ENCODE measurements at regions not wholly inside any gene's neighbourhood (a gene's known extent, or its start where the extent isn't known, plus 50 kb on each side); places are given as distances from the start of the nearest gene placed in this dataset.

GRCh38 chr6:21772884-21773575 lies 179.5 kb downstream of the SOX4 start:
- TF ChIP-seq CEBPB (IDR thresholded peaks at IDR 0.05): no peak
- TF ChIP-seq TEAD4 (IDR thresholded peaks at IDR 0.05): no peak
- no peak for TF ChIP-seq EP300 (IDR thresholded peaks at IDR 0.05; ENCODE audit: borderline replicate concordance)
- TF ChIP-seq TAF1 (IDR thresholded peaks at IDR 0.05; ENCODE audit: low read depth): no peak
- TF ChIP-seq, protein P1, sequence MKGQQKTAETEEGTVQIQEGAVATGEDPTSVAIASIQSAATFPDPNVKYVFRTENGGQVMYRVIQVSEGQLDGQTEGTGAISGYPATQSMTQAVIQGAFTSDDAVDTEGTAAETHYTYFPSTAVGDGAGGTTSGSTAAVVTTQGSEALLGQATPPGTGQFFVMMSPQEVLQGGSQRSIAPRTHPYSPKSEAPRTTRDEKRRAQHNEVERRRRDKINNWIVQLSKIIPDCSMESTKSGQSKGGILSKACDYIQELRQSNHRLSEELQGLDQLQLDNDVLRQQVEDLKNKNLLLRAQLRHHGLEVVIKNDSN (IDR thresholded peaks at IDR 0.05): no peak
- no peak for TF ChIP-seq MAX (IDR thresholded peaks at IDR 0.05)
- TF ChIP-seq FOXM1 (IDR thresholded peaks at IDR 0.05; ENCODE audit: borderline replicate concordance, low read depth): no peak
- TF ChIP-seq, protein P2, sequence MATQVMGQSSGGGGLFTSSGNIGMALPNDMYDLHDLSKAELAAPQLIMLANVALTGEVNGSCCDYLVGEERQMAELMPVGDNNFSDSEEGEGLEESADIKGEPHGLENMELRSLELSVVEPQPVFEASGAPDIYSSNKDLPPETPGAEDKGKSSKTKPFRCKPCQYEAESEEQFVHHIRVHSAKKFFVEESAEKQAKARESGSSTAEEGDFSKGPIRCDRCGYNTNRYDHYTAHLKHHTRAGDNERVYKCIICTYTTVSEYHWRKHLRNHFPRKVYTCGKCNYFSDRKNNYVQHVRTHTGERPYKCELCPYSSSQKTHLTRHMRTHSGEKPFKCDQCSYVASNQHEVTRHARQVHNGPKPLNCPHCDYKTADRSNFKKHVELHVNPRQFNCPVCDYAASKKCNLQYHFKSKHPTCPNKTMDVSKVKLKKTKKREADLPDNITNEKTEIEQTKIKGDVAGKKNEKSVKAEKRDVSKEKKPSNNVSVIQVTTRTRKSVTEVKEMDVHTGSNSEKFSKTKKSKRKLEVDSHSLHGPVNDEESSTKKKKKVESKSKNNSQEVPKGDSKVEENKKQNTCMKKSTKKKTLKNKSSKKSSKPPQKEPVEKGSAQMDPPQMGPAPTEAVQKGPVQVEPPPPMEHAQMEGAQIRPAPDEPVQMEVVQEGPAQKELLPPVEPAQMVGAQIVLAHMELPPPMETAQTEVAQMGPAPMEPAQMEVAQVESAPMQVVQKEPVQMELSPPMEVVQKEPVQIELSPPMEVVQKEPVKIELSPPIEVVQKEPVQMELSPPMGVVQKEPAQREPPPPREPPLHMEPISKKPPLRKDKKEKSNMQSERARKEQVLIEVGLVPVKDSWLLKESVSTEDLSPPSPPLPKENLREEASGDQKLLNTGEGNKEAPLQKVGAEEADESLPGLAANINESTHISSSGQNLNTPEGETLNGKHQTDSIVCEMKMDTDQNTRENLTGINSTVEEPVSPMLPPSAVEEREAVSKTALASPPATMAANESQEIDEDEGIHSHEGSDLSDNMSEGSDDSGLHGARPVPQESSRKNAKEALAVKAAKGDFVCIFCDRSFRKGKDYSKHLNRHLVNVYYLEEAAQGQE (IDR thresholded peaks at IDR 0.05; ENCODE audit: low read depth): no peak
- TF ChIP-seq CREB1 (IDR thresholded peaks at IDR 0.05; ENCODE audit: low read depth): no peak
- TF ChIP-seq NFIC (IDR thresholded peaks at IDR 0.05): no peak
- TF ChIP-seq EGR1 (IDR thresholded peaks at IDR 0.05): no peak
- TF ChIP-seq TCF12 (IDR thresholded peaks at IDR 0.05; ENCODE audit: low read depth): no peak
- TF ChIP-seq RAD21 (IDR thresholded peaks at IDR 0.05; ENCODE audit: low read depth): no peak
- TF ChIP-seq ZBTB7A (IDR thresholded peaks at IDR 0.05; ENCODE audit: low read depth): no peak
- TF ChIP-seq YY1 (IDR thresholded peaks at IDR 0.05; ENCODE audit: low read depth): no peak

- no peak for TF ChIP-seq TAF1 (IDR thresholded peaks at IDR 0.05; ENCODE audit: low read depth)
- TF ChIP-seq ZBTB7A (IDR thresholded peaks at IDR 0.05; ENCODE audit: low read depth): no peak
- no peak for TF ChIP-seq FOXM1 (IDR thresholded peaks at IDR 0.05; ENCODE audit: borderline replicate concordance, low read depth)
- TF ChIP-seq TEAD4 (IDR thresholded peaks at IDR 0.05): no peak
- no peak for TF ChIP-seq MAX (IDR thresholded peaks at IDR 0.05)
- no peak for TF ChIP-seq CEBPB (IDR thresholded peaks at IDR 0.05)
- TF ChIP-seq EP300 (IDR thresholded peaks at IDR 0.05; ENCODE audit: borderline replicate concordance): no peak
- TF ChIP-seq, protein P2 (IDR thresholded peaks at IDR 0.05; ENCODE audit: low read depth): no peak
- no peak for TF ChIP-seq YY1 (IDR thresholded peaks at IDR 0.05; ENCODE audit: low read depth)
- no peak for TF ChIP-seq EGR1 (IDR thresholded peaks at IDR 0.05)
- TF ChIP-seq, protein P1 (IDR thresholded peaks at IDR 0.05): no peak
- TF ChIP-seq NFIC (IDR thresholded peaks at IDR 0.05): no peak
- no peak for TF ChIP-seq TCF12 (IDR thresholded peaks at IDR 0.05; ENCODE audit: low read depth)
- no peak for TF ChIP-seq CREB1 (IDR thresholded peaks at IDR 0.05; ENCODE audit: low read depth)
- no peak for TF ChIP-seq RAD21 (IDR thresholded peaks at IDR 0.05; ENCODE audit: low read depth)
Measured at GRCh38 chr6:21773576-21773968, 180.0 kb downstream of the SOX4 start.

DNA sequence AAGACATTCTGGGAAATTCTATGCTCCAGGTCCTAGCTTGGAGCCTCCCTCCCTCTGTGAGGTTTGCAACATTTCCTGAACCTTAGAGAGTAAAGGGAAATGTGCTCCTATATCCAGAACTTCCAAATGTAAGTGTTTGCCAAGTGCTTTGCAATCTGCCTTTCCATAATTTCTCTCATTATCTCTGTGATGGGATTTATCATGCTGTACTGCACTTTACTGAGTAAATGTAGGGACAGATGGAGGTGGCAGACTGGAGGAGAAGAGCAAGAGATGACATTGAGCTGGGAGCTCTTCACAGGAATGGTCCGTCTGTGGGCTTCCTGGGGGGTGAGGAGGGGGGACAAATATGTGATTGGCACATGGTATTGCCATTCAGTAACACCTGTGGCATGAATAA lies 184.3 kb downstream of the SOX4 start:
- TF ChIP-seq TCF12 (IDR thresholded peaks at IDR 0.05; ENCODE audit: low read depth) (no peak), EGR1 (IDR thresholded peaks at IDR 0.05) (no peak), MAX (IDR thresholded peaks at IDR 0.05) (no peak), YY1 (IDR thresholded peaks at IDR 0.05; ENCODE audit: low read depth) (no peak), NFIC (IDR thresholded peaks at IDR 0.05) (no peak), TEAD4 (IDR thresholded peaks at IDR 0.05) (no peak), TAF1 (IDR thresholded peaks at IDR 0.05; ENCODE audit: low read depth) (no peak), ZBTB7A (IDR thresholded peaks at IDR 0.05; ENCODE audit: low read depth) (no peak), CEBPB (IDR thresholded peaks at IDR 0.05) (no peak), CREB1 (IDR thresholded peaks at IDR 0.05; ENCODE audit: low read depth) (no peak), RAD21 (IDR thresholded peaks at IDR 0.05; ENCODE audit: low read depth) (no peak), EP300 (IDR thresholded peaks at IDR 0.05; ENCODE audit: borderline replicate concordance) (no peak), FOXM1 (IDR thresholded peaks at IDR 0.05; ENCODE audit: borderline replicate concordance, low read depth) (no peak)
- TF ChIP-seq, protein P1 (IDR thresholded peaks at IDR 0.05): no peak
- TF ChIP-seq, protein P2 (IDR thresholded peaks at IDR 0.05; ENCODE audit: low read depth): no peak
